ENCODE measurements at regions not wholly inside any gene's neighbourhood (a gene's known extent, or its start where the extent isn't known, plus 50 kb on each side); places are given as distances from the start of the nearest gene placed in this dataset.
"Not testable (repeated sequence)": the region's sequence is repeated elsewhere in the genome, so short reads cannot be mapped to it uniquely, and the experiment has no call there.

- no peak for DNase-seq
Measured at GRCh38 chr19:56949626-56950025, 109.1 kb upstream of the PEG3 start.

DNA sequence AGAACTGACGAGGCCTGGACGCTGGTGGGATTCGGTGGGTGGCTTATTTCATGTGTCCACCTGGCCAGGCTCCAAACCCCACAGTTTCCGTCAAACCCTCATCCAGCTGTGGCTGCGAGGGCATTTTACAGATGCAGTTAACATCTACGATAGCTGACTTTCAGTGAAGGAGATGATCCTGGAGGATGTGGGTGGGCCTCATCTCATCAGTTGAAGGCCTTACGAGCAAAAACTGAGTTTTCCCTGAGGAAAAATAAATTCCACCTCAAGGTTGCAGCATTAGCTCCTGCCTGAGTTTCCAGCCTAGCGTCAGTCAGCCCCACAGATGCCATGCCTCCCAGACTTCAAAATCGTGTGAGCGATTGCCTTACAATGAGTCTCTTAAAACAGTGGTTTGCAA, 111.1 kb upstream of the PEG3 start:
- DNase-seq, result no peak

DNA sequence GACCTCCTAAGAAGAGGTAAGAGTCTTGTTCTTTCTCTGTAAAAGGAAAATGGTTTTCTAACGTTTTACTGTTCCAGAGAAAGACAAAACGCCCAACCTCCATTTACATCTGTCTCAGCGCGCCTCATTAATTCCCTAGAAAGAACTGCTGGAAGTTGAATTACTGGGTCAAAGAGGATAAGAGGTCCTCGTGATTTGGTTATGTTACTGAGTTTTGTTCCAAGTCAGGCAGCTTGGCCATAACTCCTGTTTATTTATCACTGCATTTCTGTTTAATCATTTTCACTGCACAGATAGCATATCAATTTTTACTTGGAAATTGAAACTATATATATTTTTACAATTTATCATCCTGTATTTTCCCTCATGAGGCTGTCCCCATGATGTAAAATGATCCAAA, 112.9 kb upstream of the PEG3 start:
- no peak for DNase-seq

- no peak for DNase-seq
Measured at GRCh38 chr19:56955637-56956216, 115.2 kb upstream of the PEG3 start.

DNA sequence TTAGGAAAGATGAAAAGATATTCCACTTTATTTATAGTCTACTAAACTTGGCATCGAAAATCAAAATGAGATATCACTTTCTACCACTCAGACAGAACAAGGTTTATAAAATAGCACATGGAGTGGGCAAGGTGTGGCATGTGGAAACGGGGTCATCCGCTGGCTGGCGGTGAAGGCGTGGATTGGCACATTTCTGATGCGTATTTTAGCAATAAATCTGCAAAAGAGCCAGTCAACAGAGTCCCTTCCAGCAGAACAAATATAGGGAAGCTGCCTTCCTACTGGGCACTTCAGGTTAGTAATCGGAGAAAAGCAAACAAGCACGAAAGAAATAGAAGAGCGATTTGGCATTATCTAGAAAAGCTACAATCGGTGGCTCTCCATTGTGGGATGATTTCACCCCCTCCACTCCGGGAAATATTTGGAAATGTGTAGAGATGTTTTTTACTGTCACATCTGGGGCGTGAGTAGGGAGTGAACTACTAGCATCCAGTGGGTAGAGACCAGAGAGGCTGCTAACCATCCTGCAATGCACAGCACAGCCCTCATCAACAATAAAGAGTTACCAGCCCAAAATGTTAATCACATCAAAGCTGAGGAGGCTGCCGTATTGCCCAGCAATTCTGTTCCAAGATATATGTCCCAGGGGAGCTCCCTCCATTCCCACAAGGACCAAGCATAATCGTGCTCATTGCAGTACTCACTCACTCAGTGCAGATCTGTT, 116.1 kb upstream of the PEG3 start:
- DNase-seq, result no peak

DNA sequence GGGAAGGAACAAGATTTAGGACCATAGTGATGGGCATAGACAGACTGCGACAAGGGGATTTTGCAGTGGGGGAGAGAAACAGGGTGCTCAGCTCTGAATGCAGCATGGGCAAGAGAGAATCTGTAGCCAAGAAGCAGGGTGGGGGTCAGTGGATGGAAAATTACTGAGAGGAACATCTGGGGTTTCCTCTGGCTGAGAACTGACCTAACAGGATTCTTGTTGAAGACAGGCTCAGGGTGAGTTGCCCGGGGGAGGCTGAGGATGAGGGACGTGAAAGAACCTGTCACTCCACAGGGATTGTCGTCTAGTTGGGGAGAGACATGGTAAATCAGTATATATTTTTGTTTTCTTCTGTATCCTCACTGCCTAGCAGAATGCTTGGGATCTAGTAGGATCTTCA, 118.7 kb upstream of the PEG3 start:
- DNase-seq, result no peak

DNA sequence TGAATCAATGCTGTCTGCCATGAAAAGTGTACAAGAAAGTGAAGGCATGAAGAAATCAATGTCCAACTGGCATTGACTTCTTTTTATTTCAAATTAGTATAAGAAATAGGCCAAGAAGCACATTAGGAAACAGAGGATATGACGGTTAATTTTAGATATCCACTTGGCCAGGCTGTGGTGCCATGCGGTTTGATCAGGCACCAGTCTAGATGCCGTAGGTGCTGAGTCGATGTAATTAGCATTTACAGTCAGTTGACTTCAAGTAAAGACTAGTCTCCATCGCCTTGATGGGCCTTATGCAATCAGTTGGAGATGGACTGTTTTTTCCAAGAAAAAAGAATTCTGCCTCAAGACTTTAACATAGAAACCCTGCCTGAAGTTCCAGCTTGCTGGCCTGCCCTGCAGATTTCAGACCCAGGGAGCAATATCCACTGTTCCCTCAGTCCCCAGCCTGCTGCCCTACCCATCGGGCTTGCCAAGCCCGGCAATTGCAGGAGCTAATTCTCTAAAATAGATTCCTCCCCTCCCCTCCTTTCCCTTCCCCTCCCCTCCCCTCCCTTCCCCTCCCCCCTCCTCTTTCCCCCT, 120.5 kb upstream of the PEG3 start:
- no peak for DNase-seq

GRCh38 chr19:56964410-56964920, 123.9 kb upstream of the PEG3 start:
- no peak for DNase-seq

GRCh38 chr19:56966225-56966696, 125.7 kb upstream of the PEG3 start:
- no peak for DNase-seq

GRCh38 chr19:56966697-56967299, 126.3 kb upstream of the PEG3 start:
- no peak for DNase-seq

DNA sequence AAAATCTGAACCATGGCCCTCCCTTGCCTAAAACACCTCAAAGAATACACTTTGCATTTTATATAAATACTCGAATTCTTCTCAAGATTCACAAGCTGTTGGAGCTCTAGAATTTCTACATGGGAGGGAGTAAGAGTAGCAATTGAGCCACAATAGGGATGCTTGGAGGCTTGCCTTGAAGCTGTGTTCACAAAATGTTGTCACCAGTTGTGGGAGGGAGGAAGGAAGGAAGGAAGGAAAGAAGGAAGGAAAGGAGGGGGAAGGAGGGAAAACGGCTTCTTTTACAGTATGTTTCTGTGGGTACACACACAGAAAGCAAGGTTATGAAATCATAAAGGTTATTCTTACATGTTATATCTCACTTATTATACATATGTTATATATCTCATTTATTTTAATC, 128.6 kb upstream of the PEG3 start:
- DNase-seq, result no peak

- no peak for DNase-seq
Measured at GRCh38 chr19:56969759-56970178, 129.2 kb upstream of the PEG3 start.

DNA sequence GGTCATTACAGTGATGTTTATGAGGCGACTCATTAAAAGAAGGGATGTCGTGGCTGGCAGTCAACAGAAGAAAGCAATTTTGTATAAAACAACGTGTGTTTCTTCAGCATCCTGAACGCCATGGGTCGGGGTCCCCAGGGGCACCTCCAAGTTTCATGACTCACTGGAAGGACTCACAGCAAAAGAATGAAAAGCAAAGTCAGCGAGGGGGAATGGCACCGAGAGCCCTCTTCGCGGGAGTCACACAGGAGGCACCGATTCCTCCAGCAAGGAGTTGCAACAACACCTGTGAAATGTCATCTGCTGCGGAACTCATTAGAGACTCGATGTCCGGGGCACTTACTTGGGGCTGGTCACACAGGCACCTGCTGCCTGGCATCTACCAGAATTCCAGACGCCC, 130.7 kb upstream of the PEG3 start:
- DNase-seq, result no peak

DNA sequence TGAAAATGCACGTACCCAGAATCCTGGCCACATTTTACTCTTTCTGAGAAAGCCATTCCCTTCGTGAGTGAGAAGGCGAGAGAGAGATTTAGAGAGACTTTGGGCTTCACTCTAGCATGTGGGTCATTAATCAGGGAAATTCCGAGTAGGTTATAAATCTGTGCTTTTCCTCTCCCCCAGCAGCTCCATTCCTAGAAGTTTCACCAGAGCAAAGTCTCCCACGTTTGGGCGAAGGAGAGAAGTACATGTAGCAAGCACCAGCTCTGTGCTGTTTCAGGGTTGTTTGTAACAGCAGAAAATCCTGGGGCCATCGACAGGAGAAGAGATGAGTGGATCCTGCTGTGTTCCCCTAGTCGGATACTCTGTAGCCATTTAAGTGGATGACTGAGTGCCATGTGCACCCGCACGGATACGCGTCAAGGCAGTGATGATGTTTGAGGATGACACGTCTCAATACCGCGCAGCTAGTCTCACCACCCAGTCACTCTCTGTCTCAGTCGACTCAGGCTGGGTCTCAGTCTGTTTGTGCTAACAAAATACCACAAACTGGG, 131.8 kb upstream of the PEG3 start:
- no peak for DNase-seq

GRCh38 chr19:56973713-56974555, 133.4 kb upstream of the PEG3 start:
- no peak for DNase-seq

DNA sequence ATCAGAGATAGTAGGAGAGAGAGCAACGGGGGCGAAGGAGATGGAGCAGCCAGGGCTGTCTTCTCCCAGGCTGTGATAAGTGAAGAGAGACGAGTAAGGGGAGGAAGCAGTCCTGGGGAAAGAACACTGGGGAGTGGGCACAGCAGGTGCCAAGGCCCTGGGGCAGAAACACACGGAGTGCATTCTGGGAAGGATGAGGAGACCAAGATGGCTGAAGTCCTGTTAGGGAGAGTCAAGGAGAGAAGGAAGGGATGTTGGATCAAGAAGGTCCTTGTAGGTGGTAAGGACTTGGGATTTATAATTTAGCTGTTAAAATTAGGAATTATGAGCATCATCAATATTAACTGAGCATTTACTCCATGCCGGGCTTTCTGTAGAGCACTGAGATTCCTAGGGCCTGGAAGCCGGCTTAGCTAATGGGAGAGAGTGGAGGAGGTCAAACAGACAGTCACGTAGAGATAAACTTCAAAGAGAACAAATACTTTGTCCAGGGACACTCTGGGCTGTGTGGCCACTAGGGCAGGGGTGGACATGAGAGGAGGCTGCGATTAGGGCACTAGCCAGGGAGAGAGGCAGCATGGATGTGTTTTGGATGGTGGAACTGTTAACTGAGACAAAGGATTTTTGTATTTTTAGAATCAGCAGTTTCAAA, 134.2 kb upstream of the PEG3 start:
- DNase-seq, result no peak

- no peak for DNase-seq
Measured at GRCh38 chr19:56976300-56976699, 135.8 kb upstream of the PEG3 start.

- DNase-seq, result no peak
Measured at GRCh38 chr19:56976995-56977906, 136.7 kb upstream of the PEG3 start.

- no peak for DNase-seq
Measured at GRCh38 chr19:56978023-56978565, 137.6 kb upstream of the PEG3 start.

DNA sequence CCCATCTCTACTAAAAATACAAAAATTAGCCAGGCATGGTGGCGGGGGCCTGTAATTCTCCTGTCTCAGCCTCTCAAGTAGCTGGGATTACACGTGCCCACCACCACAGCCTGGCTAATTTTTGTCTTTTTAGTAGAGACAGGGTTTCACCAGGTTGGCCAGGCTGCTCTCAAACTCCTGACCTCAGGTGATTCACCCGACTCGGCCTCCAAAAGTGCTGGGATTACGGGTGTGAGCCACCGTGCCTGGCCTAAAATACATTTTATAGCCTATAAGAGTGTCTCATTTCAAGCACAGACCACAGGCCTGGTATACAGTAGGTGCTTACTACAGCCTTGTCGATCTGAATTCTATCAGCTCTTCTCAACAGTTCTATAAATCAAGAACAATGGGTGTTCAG, 139.5 kb upstream of the USP29 start:
- not testable (repeated sequence) for DNase-seq

- no peak for DNase-seq
Measured at GRCh38 chr19:56980906-56981305, 138.9 kb upstream of the USP29 start.

All from NCI-H2029 treated with DMSO at 0.1 percent for 48 hours (cell line).